ENCODE measurements at regions not wholly inside any gene's neighbourhood (a gene's known extent, or its start where the extent isn't known, plus 50 kb on each side); places are given as distances from the start of the nearest gene placed in this dataset.

- TF ChIP-seq, protein P1, sequence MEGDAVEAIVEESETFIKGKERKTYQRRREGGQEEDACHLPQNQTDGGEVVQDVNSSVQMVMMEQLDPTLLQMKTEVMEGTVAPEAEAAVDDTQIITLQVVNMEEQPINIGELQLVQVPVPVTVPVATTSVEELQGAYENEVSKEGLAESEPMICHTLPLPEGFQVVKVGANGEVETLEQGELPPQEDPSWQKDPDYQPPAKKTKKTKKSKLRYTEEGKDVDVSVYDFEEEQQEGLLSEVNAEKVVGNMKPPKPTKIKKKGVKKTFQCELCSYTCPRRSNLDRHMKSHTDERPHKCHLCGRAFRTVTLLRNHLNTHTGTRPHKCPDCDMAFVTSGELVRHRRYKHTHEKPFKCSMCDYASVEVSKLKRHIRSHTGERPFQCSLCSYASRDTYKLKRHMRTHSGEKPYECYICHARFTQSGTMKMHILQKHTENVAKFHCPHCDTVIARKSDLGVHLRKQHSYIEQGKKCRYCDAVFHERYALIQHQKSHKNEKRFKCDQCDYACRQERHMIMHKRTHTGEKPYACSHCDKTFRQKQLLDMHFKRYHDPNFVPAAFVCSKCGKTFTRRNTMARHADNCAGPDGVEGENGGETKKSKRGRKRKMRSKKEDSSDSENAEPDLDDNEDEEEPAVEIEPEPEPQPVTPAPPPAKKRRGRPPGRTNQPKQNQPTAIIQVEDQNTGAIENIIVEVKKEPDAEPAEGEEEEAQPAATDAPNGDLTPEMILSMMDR (IDR thresholded peaks at IDR 0.05; ENCODE audit: low read length, missing control alignments): no peak
- no peak for DNase-seq (ENCODE audit: low read depth)
- no peak overlapping the region for H3K4me3 ChIP-seq (replicated peaks; ENCODE audit: low read depth, low read length)
These were observed 303.8 kb upstream of the MKI67 start for GRCh38 chr10:128429835-128430513.

DNA sequence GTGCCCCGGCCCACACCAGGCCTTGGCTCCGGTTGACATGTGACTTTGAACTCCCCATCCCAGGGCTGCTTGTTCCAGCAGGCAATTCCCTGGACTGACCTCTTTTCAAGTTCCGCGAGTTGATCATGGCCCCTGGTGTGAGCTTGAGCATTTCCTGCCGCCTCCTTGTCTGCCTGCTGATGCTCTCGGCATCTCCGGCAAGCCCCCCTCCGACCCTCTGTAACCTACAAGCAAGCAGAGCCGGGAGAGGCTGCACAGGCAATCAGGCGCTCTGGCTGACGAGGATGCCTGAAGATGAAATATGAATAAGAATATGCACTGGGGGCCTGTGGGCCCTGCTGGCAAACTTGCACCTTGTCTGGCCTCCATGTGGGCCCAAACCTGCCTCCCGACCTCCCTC is 304.9 kb upstream of the MKI67 start:
- H3K4me3 ChIP-seq (replicated peaks; ENCODE audit: low read depth, low read length): no peak overlapping the region
- DNase-seq (ENCODE audit: low read depth): no peak
- TF ChIP-seq, protein P1 (IDR thresholded peaks at IDR 0.05; ENCODE audit: low read length, missing control alignments): no peak

DNA sequence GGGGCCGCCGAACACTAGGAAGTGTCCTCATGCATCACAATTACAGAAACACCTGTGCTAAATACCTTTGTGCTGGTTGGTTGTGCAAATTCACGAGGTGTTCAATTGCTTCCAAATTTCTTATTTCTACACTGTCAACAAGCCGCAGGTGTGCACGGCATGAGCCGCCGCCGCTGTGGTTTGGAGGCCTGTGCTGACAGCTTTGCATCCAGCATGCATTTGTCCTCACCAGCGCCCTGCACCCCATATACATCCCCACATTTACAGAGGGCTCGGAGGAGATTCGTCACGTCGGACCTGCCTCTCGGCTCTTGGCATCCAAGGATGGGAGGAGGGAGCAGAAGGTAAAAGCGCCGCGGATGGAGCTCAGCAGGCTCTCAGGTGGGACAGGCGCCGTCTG is 305.3 kb upstream of the MKI67 start:
- TF ChIP-seq, protein P1 (IDR thresholded peaks at IDR 0.05; ENCODE audit: low read length, missing control alignments): no peak
- no peak overlapping the region for H3K4me3 ChIP-seq (replicated peaks; ENCODE audit: low read depth, low read length)
- no peak for DNase-seq (ENCODE audit: low read depth)

DNA sequence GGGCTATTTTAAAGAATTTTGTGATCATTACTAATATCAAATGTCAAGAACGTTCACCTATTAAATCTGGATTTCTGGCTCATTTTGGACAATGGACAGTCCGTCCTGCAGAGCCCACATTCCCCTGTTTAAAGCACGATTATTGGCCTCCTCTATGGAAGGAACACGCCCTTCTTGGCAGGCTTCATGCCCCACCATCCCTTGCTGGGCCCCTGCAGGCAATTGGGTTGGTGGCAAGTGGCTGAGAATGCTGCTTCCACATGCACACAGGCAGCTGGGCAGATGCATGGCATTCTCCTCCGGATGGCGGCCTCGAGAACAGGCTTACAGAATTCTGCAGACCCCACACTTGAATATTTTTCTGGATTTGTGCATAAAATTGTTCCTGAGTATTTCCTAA is 305.8 kb upstream of the MKI67 start:
- H3K4me3 ChIP-seq (replicated peaks; ENCODE audit: low read depth, low read length): no peak overlapping the region

DNA sequence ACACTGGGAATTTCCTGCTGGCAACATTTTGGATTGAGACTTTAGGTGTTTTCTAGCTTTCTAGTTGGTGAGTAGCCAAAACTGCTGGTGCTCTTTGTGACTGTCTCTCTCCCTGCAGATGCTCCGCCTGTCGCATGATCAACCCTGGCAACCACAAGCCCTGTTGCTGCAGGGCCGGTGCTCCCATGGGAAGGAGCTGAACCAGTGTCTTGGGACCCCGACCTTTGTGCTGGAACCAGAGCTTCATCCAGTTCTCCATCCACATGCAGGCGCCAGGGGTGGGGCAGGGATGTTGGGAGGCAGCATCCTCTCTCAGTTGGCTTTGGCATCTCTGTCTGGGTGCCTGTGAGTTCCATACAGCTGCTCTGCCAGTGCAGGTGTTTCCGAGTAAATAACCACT is 306.2 kb upstream of the MKI67 start:
- DNase-seq (ENCODE audit: low read depth): no peak
- H3K4me3 ChIP-seq (replicated peaks; ENCODE audit: low read depth, low read length): no peak overlapping the region
- TF ChIP-seq, protein P1 (IDR thresholded peaks at IDR 0.05; ENCODE audit: low read length, missing control alignments): no peak

More for the DNA sequence above, 305.8 kb upstream of the MKI67 start:
- DNase-seq (ENCODE audit: low read depth): no peak
- TF ChIP-seq, protein P1 (IDR thresholded peaks at IDR 0.05; ENCODE audit: low read length, missing control alignments): no peak

DNA sequence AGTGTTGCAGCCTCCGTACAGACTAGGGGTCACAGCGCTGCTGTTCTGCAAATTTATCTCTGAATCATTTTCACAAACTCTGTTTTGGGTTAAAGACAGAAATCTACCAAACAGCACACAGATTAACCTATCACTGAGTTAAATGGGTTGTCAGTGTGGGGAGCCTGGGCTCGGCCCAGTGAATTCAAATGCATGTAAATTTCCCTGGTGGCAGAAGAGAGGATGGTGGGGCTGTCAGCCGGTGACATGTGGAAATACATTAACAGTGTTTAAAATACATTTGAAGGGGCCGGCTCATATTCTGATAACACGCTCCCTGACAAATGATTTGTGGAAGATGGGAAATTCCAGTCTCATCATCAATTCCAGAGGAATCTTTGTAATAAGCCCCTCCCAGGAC is 309.6 kb upstream of the MKI67 start:
- no peak for DNase-seq (ENCODE audit: low read depth)
- TF ChIP-seq, protein P1 (IDR thresholded peaks at IDR 0.05; ENCODE audit: low read length, missing control alignments): no peak
- H3K4me3 ChIP-seq (replicated peaks; ENCODE audit: low read depth, low read length): no peak overlapping the region

- no peak overlapping the region for H3K4me3 ChIP-seq (replicated peaks; ENCODE audit: low read depth, low read length)
- TF ChIP-seq, protein P1 (IDR thresholded peaks at IDR 0.05; ENCODE audit: low read length, missing control alignments): no peak
- DNase-seq (ENCODE audit: low read depth): no peak
These were observed 311.6 kb upstream of the MKI67 start for GRCh38 chr10:128437786-128438345.

Data from fibroblast of pulmonary artery (primary cell).